CD14-positive monocyte (primary cell): ENCODE measurements at regions not wholly inside any gene's neighbourhood (a gene's known extent, or its start where the extent isn't known, plus 50 kb on each side); places are given as distances from the start of the nearest gene placed in this dataset.

Source experiments
- DNase-seq, 3 donors: peaks; one replicate each; pipeline ENCODE4 v3.0.0-alpha.2; 2011 to 2022
- H2AFZ ChIP-seq: 2 replicates; pipeline ENCODE4 v1.6.0; 2012; ENCODE audit warnings: mild to moderate bottlenecking, low read depth, low read length, inconsistent platforms; ENCODE audit not compliant: insufficient read depth, poor library complexity, severe bottlenecking
- H3K27ac ChIP-seq, 2 donors: 1 replicate in 1 of 2; 2 replicates in 1 of 2; pipeline ENCODE4 v1.5.1; 2012 to 2013; ENCODE audit warnings: low read length in 2 of 2, control low read depth in 1 of 2, inconsistent platforms in 1 of 2, low read depth in 1 of 2, mild to moderate bottlenecking in 1 of 2
- H3K27me3 ChIP-seq, 2 donors: one replicate each; pipeline versions ENCODE4 v1.6.0 to v1.6.1; 2011 to 2013; ENCODE audit warnings: low read length in 2 of 2; ENCODE audit not compliant: control insufficient read depth in 2 of 2, insufficient read depth in 2 of 2
- H3K36me3 ChIP-seq, 2 donors: replicated peaks in 1 of 2; 1 replicate in 1 of 2; 2 replicates in 1 of 2; pipeline versions ENCODE4 v1.5.1 to v1.6.1; 2012 to 2013; ENCODE audit warnings: low read length in 2 of 2, control low read depth in 1 of 2, inconsistent platforms in 1 of 2, mild to moderate bottlenecking in 1 of 2; ENCODE audit not compliant: insufficient read depth in 2 of 2, control insufficient read depth in 1 of 2
- H3K4me1 ChIP-seq, 2 donors: 1 replicate in 1 of 2; 2 replicates in 1 of 2; pipeline versions ENCODE4 v1.5.1 to v1.6.1; 2012 to 2013; ENCODE audit warnings: low read length in 2 of 2, control low read depth in 1 of 2, inconsistent platforms in 1 of 2, mild to moderate bottlenecking in 1 of 2, moderate library complexity in 1 of 2; ENCODE audit not compliant: insufficient read depth in 2 of 2, control insufficient read depth in 1 of 2
- H3K4me2 ChIP-seq: replicated peaks from 2 replicates; pipeline ENCODE3; 2012; ENCODE audit warnings: low read length, moderate library complexity, mild to moderate bottlenecking; ENCODE audit not compliant: poor library complexity, severe bottlenecking; ENCODE audit errors: extremely low read depth
- H3K4me3 ChIP-seq, 3 experiments: fragments of 200-600 bp in 1 of 3; sonication (generic) in 1 of 3; replicated peaks in 1 of 3; 1 replicate in 2 of 3; 2 replicates in 1 of 3; pipeline ENCODE4 v1.5.1; 2011 to 2013; ENCODE audit warnings: low read length in 3 of 3, mild to moderate bottlenecking in 3 of 3, control low read depth in 2 of 3, low read depth in 2 of 3, inconsistent platforms in 1 of 3, moderate library complexity in 1 of 3
- H3K79me2 ChIP-seq: 2 replicates; pipeline ENCODE4 v1.6.0; 2012; ENCODE audit warnings: mild to moderate bottlenecking, control low read depth, inconsistent platforms, low read length, moderate library complexity; ENCODE audit not compliant: insufficient read depth
- H3K9ac ChIP-seq: 2 replicates; pipeline ENCODE4 v1.6.0; 2017; ENCODE audit warnings: low read length, mild to moderate bottlenecking; ENCODE audit not compliant: insufficient read depth, poor library complexity, severe bottlenecking
- H3K9me3 ChIP-seq, 2 donors: replicated peaks in 1 of 2; 1 replicate in 1 of 2; 2 replicates in 1 of 2; pipeline versions ENCODE4 v1.5.1 to v1.6.1; 2012 to 2013; ENCODE audit warnings: low read length in 2 of 2, control low read depth in 1 of 2; ENCODE audit not compliant: control insufficient read depth in 1 of 2, insufficient read depth in 1 of 2
- H4K20me1 ChIP-seq: 2 replicates; pipeline ENCODE4 v1.6.0; 2012; ENCODE audit warnings: mild to moderate bottlenecking, low read length, control low read depth, moderate library complexity; ENCODE audit not compliant: insufficient read depth
- H3K27ac Mint-ChIP-seq, 7 donors: one replicate each; pipeline ENCODE4 v1.8.0; 2020; ENCODE audit warnings: mild to moderate bottlenecking in 7 of 7, mixed read lengths in 7 of 7, moderate library complexity in 6 of 7, inconsistent platforms in 2 of 7
- H3K27me3 Mint-ChIP-seq, 3 donors: one replicate each; pipeline ENCODE4 v1.8.0; 2021 to 2022; ENCODE audit warnings: low read depth in 3 of 3, mild to moderate bottlenecking in 3 of 3, mixed read lengths in 3 of 3, moderate library complexity in 3 of 3, inconsistent platforms in 1 of 3
- H3K36me3 Mint-ChIP-seq, 2 donors: one replicate each; pipeline ENCODE4 v1.8.0; 2020; ENCODE audit warnings: mixed read lengths in 2 of 2, inconsistent platforms in 1 of 2, mild to moderate bottlenecking in 1 of 2
- H3K4me1 Mint-ChIP-seq: one replicate; pipeline ENCODE4 v1.8.0; 2020; ENCODE audit warnings: mild to moderate bottlenecking, mixed read lengths
- H3K4me3 Mint-ChIP-seq, 2 donors: one replicate each; pipeline ENCODE4 v1.8.0; 2020; ENCODE audit warnings: mild to moderate bottlenecking in 2 of 2, mixed read lengths in 2 of 2, moderate library complexity in 1 of 2
- H3K9me3 Mint-ChIP-seq, 7 donors: one replicate each; pipeline ENCODE4 v1.8.0; 2020 to 2022; ENCODE audit warnings: mixed read lengths in 7 of 7, mild to moderate bottlenecking in 6 of 7, moderate library complexity in 6 of 7, inconsistent platforms in 2 of 7
- WGBS: methylation state at CpG from one replicate; pipeline ENCODE4 v1.1.5; 2013; ENCODE audit warnings: missing lambda C conversion rate; ENCODE audit not compliant: insufficient coverage; 5-methylcytosine and 5-hydroxymethylcytosine counted together
- intact Hi-C, 2 donors: fragments of 100-400 bp; cut with micrococcal nuclease; formaldehyde crosslinking; loops; one replicate each; pipeline versions ENCODE4 v1.15.0 to v1.15.1; 2023
- TF ChIP-seq, protein P1 (sequence below): fragments of 200-600 bp; IDR thresholded peaks from one replicate; pipeline ENCODE4 v1.8.0; 2022; ENCODE audit warnings: antibody characterized with exemption, mild to moderate bottlenecking

GRCh38 chr6:160804639-160805038 lies 102.6 kb downstream of the PLG start:
- Mint-ChIP-seq H3K9me3 (peaks cover 0 to 10% (median 5%) of the 10 kb centered on the region in 7 donors), H3K27ac (no peak overlapping the region), H3K27me3 (no peaks in the 10 kb centered on the region), H3K36me3 (no peaks in the 10 kb centered on the region), H3K4me3 (no peak overlapping the region), H3K4me1 (no peaks in the 10 kb centered on the region)
- Histone ChIP-seq H3K9me3 (peaks cover 5 to 8% of the 10 kb centered on the region in 2 donors), H2AFZ (no peak overlapping the region), H3K9ac (no peak overlapping the region), H3K4me2 (no peak overlapping the region), H3K27me3 (no peaks in the 10 kb centered on the region), H3K27ac (no peak overlapping the region), H3K36me3 (no peaks in the 10 kb centered on the region), H4K20me1 (no peaks in the 10 kb centered on the region), H3K4me1 (no peaks in the 10 kb centered on the region), H3K4me3 (no peak overlapping the region), H3K79me2 (no peaks in the 10 kb centered on the region)
- no peak for DNase-seq
- intact Hi-C loops = no loop called here
- TF ChIP-seq, protein P1, sequence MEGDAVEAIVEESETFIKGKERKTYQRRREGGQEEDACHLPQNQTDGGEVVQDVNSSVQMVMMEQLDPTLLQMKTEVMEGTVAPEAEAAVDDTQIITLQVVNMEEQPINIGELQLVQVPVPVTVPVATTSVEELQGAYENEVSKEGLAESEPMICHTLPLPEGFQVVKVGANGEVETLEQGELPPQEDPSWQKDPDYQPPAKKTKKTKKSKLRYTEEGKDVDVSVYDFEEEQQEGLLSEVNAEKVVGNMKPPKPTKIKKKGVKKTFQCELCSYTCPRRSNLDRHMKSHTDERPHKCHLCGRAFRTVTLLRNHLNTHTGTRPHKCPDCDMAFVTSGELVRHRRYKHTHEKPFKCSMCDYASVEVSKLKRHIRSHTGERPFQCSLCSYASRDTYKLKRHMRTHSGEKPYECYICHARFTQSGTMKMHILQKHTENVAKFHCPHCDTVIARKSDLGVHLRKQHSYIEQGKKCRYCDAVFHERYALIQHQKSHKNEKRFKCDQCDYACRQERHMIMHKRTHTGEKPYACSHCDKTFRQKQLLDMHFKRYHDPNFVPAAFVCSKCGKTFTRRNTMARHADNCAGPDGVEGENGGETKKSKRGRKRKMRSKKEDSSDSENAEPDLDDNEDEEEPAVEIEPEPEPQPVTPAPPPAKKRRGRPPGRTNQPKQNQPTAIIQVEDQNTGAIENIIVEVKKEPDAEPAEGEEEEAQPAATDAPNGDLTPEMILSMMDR = no peak
- 68% methylated on average over 4 of the region's 4 CpGs for WGBS

- Histone ChIP-seq H3K9me3 (peaks cover 0 to 8% of the 10 kb centered on the region in 2 donors), H3K4me3 (no peak overlapping the region), H3K4me2 (no peak overlapping the region), H3K79me2 (no peaks in the 10 kb centered on the region), H3K27me3 (no peaks in the 10 kb centered on the region), H3K36me3 (no peaks in the 10 kb centered on the region), H3K27ac (no peak overlapping the region), H4K20me1 (no peaks in the 10 kb centered on the region), H3K4me1 (no peaks in the 10 kb centered on the region), H3K9ac (no peak overlapping the region), H2AFZ (no peak overlapping the region)
- Mint-ChIP-seq H3K27ac (no peak overlapping the region), H3K9me3 (peaks cover 0 to 9% (median 5%) of the 10 kb centered on the region in 7 donors), H3K4me1 (no peaks in the 10 kb centered on the region), H3K27me3 (no peaks in the 10 kb centered on the region), H3K36me3 (no peaks in the 10 kb centered on the region), H3K4me3 (no peak overlapping the region)
- no peak for DNase-seq
- WGBS = 100% methylated on average over 1 of the region's 2 CpGs
- intact Hi-C loops = no loop called here
- TF ChIP-seq, protein P1 = no peak
Measured at GRCh38 chr6:160808263-160808662, 106.2 kb downstream of the PLG start.
